ENCODE measurements at regions not wholly inside any gene's neighbourhood (a gene's known extent, or its start where the extent isn't known, plus 50 kb on each side); places are given as distances from the start of the nearest gene placed in this dataset.
"Not testable (repeated sequence)": the region's sequence is repeated elsewhere in the genome, so short reads cannot be mapped to it uniquely, and the experiment has no call there.

DNA sequence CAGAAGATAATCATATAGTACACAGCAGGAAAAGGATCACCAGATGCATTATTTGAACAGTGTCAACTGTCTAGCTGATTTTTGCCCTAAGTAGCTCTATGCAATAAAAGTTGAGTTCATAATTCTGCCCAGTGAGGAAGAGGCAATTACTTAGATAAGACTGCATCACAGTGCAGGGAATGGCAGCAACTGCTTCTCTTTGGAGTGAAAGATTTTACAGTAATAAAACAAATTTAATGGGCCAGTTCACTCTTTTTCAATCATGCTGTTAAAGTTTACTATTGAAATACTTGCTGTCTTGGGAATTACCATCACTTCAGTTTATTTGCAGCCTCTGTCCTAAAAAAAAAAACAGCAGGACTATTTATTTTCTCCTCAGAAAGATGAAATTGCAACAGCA is 907.9 kb downstream of the ANKRD7 start:
- no peak overlapping the region for H3K4me3 ChIP-seq (ENCODE audit: low read length)
- DNase-seq (ENCODE audit: low read depth, low spot score) = no peak

DNA sequence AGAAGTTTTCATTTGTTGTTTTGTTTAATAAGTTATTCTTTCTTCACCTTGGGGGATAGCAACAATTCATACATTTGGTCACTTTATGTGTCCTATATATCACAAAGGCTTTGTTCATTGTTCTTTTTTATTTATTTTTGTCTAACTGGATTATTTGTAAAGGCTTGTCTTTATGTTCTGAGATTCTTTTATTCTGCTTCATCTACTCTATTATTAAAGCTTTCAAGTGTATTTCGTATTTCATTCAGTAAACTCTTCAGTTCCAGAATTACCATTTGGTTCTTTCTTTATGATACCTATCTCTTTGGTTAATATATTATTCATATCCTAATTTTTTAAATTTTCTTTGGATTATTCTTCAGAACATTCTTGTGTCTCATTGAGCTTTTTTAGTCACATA is 942.9 kb downstream of the ANKRD7 start:
- DNase-seq (ENCODE audit: low read depth, low spot score) = no peak
- H3K4me3 ChIP-seq (ENCODE audit: low read length) = no peak overlapping the region

DNA sequence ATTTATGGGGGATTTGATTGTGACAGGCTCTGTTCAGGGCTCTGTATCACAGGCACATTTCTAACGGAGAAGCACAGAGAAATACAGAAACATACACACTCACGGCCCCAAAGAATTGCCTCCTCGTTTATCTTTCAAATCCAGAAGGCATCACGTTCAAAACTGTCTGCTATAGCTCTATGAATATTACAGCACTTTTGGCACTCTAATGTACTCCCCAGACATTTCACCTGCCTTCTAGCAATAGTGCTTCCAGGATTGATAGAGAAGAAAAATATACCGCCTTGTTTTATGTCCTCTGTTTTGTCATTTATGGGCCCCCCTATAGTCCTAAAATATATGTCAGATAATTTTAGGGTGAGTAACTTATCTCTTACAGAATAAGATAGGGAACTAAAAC is 947.5 kb downstream of the ANKRD7 start:
- no peak for DNase-seq (ENCODE audit: low read depth, low spot score)
- no peak overlapping the region for H3K4me3 ChIP-seq (ENCODE audit: low read length)

DNA sequence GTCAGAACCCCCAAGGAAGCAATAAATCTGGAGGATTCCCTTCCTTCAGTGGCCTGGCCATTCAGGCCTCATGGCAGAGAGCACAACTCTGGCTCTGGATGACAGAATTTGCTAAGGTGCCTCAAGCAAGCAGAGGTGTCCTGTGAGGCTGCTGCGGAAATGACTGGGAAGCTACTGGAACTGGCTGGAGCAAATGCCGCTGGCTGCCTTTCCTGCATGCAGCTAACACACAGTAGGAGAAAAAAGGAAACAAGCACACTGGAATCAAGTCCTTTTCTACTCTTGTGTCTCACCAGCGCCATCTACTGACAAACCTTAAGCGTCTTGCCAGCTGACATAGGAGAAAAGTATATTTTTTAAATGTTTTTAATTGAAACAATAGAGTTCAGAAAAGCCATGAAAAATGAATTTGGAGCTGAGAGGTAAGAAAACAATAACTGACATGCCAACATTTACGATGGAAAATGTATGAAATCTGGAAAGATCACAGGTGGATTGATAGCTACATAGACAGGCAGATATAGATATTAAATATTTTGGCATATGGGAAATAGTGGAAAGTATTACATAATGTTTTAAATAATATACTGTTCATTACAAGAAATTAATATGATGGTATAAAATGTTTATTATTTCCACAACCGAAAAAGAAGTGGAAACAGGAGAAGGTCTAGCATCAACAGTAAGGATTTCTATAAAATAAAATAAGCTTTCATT is 951.6 kb downstream of the ANKRD7 start:
- peak; percentile 59 for DNase-seq (ENCODE audit: low read depth, low spot score)
- H3K4me3 ChIP-seq (ENCODE audit: low read length) = no peak overlapping the region

DNA sequence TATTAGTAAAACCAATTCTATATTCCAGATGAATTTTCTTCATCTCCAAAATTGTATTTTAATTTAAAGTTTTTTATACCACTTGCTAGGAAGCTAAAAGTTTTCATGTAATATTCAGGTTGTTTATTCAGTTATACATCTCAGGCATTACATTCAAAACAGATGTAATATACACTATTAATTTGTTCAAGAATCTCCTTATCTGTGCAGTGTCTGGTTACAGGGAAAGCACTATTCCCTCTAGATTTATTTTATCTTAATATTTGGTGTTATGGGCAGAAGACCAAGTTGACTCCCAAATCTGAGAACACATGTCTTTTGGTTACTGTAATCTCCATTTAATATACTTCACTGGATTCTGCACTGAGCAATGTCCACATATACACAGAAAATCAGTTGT is 953.4 kb downstream of the ANKRD7 start:
- no peak overlapping the region for H3K4me3 ChIP-seq (ENCODE audit: low read length)
- DNase-seq (ENCODE audit: low read depth, low spot score) = no peak

DNA sequence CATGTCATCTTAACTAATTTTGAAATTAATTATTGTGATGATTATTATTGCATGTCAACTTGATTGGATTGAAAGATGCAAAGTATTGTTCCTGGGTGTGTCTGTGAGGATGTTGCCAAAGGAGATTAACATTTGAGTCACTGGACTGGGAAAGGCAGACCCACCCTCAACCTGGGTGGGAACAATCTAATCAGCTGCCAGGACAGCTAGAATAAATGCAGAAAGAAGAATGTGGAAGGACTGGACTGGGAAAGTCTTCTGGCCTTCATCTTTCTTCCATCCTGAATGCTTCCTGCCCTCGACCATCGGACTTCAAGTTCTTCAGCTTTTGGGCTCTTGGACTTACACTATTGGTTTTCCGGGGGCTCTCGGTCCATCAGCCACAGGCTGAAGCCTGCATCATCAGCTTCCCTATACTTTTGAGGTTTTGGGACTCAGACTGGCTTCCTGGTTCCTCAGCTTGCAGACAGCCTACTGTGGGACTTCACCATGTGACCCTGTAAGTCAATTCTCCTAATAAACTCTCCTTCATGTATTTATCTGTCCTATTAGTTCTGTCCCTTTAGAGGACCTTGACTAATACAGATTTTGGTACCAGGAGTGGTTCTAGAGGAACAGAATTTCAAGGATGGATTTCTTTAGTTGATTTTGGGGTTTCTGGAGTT is 959.8 kb downstream of the ANKRD7 start:
- H3K4me3 ChIP-seq (ENCODE audit: low read length) = no peak overlapping the region
- DNase-seq (ENCODE audit: low read depth, low spot score) = no peak

DNA sequence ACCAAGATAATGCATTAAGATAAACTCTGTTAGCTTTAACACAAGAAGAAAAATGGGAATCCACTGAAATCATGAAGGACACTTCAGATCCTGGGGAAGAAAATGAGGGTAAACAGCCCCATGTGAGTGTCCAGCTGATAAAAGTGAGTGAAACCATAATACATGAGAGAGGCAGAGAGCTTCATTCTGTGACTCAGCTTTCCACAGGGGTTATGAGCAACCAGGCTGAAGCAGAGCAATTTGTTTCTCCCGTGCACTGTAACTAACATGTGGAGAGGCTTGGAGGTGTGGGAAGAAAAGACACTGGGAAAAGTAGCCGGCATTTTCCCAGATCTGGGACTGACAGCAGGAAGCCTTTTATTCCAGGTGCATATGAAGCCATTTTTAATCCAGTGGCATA is 971.7 kb downstream of the ANKRD7 start:
- DNase-seq (ENCODE audit: low read depth, low spot score) = no peak

DNA sequence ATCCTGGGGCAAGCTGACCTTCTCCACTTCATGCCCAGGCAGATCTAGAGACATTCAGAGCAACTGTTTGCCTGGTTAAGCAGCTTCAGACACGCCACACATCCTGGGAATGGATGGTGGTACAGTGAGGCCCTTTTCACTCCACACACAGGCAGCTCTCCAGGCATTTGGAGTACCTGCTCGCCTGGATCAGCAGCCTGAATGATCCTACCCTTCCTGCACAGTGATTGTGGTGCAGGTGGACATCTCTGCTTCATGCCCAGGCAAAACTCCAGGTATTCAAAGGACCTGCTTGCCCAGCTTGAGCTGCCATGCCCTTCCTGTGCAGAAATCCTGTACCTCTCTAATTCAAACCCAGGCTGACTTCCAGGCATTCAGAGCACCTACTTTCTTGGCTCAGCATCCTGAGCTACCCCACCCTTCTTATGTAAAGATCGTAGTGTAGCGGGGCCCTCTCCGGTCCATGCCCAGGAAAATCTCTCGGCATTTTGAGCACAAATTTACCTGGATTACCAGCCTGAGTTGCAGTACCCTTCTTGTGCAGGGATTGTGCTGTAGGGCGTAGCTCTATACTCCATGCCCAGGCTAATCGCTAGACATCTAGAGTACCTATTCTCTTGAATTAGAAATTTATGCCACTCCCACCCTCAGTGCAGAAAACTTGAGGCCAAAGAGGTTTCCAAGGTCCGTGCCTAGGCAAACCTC is 972.8 kb downstream of the ANKRD7 start:
- DNase-seq (ENCODE audit: low read depth, low spot score) = no peak
- no peak overlapping the region for H3K4me3 ChIP-seq (ENCODE audit: low read length)

More for the DNA sequence above, 971.7 kb downstream of the ANKRD7 start:
- no peak overlapping the region for H3K4me3 ChIP-seq (ENCODE audit: low read length)

DNA sequence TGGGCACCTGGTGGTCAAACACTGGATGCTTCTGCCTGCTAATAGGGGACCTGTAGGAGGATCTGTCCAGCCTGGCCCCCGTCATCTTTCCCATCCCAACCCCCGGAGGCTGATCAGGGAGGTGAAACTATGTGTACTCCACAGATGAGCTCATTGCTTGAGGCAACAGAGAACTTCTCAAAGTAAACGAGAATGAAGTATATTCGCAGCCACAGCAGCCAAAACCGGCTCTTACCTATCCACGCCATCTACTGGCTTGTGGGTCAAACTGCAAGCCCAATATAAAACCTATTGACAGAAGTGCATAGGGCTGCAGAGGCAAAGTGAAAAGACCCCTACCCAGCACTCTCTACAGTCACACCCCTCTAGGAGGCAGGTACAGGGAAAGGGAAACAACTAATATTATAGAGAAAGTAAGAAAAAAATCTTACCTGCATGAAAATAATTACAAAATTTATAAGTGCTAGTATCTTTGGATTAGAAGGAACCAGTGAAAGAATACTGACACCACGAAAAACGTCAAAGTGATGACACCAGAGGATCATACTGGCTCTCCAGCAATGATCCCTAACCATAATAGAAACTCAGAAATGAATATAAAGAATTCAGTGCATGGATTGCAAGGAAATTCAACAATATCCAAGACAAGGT is 973.5 kb downstream of the ANKRD7 start:
- peak; percentile 45 for DNase-seq (ENCODE audit: low read depth, low spot score)

DNA sequence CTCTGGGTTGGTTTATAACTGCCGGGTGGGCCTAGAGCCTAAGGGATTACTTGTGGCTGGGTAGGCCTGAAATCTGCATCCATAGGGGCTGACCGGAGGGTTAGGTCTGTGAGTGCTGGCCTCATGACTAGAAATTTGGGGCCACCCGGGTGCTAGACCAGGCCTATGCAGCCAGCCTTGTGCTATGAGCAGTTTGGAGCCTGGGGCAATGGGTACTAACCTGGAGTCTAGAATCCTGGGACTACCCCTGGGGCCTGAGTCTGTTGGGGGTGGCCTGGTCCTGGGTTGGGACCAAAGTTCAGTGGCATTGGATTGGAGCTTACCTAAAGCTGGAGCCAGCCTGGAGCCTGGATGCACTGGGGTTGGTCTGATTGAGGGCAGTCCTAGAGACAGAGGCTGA is 995.2 kb downstream of the ANKRD7 start:
- H3K4me3 ChIP-seq (ENCODE audit: low read length) = no peak overlapping the region
- DNase-seq (ENCODE audit: low read depth, low spot score) = no peak

More for the DNA sequence above, 973.5 kb downstream of the ANKRD7 start:
- H3K4me3 ChIP-seq (ENCODE audit: low read length) = no peak overlapping the region

DNA sequence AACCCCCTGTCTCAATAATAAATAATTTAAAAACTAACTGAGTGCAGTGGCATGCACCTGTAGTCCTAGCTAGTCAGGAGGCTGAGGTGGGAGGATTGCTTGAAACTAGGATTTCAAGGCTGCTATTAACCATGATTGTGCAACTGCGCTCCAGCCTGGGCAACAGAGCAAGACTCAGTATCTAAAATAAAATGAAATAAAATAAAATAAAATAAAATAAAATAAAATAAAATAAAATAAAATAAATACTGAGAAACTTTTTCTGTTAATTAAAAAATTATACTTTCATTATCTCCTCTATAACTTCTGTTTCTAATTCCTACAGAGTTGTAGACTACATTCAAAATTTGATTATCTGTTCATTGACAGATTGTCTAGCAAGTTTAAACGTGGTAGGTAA is 999.4 kb downstream of the ANKRD7 start:
- no peak for DNase-seq (ENCODE audit: low read depth, low spot score)
- H3K4me3 ChIP-seq (ENCODE audit: low read length) = no peak overlapping the region

DNA sequence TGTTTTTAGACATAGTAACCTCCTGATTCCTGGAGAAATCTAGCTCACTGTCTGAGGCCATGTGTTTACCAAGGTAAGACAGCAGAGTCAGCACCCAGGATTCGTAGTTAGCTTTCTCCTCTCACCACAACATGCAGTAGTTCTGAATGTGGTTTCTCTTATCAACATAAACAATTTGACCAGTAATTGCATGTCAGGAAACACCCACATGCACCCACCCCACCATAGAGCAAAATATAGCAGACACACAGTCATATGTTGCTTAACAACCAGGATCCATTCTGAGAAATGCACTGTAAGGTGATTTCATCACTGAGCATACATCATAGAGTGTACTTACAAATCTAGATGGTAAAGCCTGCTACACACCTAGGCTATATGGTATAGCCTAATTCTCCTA is 1004.0 kb downstream of the ANKRD7 start:
- H3K4me3 ChIP-seq (ENCODE audit: low read length) = no peak overlapping the region
- DNase-seq (ENCODE audit: low read depth, low spot score) = no peak

DNA sequence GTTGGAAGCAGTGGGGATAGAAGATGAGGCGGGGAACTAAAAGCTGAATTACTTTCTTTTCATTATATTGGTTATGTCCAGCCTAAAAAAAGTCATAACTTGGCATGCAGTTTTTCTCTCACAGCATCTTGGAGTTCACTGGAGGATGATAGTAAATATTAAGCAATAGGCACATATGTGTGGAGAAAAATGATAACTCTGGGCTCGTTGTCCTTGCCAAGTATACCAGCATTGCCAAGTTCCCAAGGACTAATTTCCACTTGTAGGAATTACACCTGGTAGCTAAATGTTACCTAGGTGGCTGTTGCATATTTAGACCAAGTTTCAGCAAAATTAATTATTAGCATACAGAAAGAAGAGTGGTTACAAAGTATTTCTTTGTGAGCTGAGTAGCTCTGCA is 1007.6 kb downstream of the ANKRD7 start:
- no peak for DNase-seq (ENCODE audit: low read depth, low spot score)
- no peak overlapping the region for H3K4me3 ChIP-seq (ENCODE audit: low read length)

DNA sequence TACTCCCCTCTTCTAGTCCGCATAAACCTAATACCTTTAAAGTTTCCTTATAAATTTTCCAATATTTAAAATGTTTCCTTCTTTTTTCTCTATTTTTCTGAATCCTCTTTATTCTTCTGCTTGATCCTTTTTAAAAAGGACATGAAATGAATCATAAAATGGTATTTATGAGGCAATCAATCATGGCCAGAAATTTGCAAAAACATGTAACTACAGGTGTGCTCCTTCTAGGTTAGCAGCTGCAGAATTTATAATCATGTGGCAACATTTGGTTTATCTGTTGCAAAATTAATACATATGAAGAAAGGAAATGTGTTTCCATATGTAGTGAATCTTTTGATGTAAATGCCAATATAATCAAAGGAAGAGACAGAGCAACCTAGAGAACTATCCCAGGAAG is 1008.5 kb downstream of the ANKRD7 start:
- H3K4me3 ChIP-seq (ENCODE audit: low read length) = no peak overlapping the region
- no peak for DNase-seq (ENCODE audit: low read depth, low spot score)

DNA sequence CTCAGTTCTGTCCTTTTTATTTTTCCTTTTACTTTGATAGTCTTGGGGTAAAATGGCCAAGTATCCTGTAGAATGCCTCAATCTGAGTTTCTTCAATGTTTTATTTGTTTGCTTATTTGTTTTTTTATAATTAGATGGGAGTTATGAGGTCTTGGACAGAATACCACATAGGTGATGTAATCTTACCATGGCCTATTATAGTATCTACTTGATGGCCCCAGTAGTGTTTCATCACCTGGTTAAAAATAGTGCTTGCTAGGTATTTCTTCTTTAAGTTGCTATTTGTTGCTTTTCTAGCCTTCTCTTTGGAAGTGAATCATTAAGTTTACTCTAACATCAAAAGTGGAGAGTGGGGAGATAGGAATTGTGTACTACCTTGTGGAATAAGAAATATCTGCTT is 1020.0 kb upstream of the KCND2 start:
- no peak overlapping the region for H3K4me3 ChIP-seq (ENCODE audit: low read length)
- no peak for DNase-seq (ENCODE audit: low read depth, low spot score)

DNA sequence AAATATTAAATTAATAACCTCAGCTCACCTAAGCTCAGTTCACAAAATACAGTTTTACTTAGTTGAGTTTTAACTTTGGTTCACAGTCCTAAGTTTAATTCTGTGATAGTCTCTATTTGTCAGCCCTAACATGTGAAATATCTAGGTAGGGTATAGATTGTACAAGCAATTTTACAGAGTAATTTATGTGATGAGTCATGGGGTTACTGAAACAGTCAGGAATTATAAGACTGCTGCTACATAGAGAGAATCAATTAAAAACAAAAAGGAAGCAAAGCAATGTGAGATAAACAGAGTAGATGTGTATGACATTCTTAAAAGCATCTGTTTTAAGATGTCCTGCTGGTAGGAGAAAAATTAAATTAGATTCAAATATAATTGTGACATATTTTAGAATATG is 1018.2 kb upstream of the KCND2 start:
- no peak for DNase-seq (ENCODE audit: low read depth, low spot score)
- H3K4me3 ChIP-seq (ENCODE audit: low read length) = no peak overlapping the region

DNA sequence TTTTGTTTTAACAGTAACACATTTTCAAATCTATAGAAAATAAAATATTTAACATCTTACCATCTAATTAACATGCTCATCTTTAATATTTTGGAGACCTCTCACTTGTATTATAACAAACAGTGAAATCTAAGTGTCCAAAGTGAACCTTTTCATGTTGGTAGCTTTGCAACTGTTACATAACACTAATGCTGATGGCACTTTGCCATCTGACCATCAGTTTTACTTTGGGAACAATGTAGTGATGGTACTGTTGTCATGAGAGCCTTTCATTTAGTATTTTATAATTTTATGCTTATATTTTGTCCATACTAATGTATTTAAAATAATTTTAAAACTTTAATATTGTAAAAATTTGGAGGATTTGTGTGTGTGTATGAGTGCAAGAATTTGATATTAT is 1017.0 kb upstream of the KCND2 start:
- H3K4me3 ChIP-seq (ENCODE audit: low read length) = no peak overlapping the region
- no peak for DNase-seq (ENCODE audit: low read depth, low spot score)

DNA sequence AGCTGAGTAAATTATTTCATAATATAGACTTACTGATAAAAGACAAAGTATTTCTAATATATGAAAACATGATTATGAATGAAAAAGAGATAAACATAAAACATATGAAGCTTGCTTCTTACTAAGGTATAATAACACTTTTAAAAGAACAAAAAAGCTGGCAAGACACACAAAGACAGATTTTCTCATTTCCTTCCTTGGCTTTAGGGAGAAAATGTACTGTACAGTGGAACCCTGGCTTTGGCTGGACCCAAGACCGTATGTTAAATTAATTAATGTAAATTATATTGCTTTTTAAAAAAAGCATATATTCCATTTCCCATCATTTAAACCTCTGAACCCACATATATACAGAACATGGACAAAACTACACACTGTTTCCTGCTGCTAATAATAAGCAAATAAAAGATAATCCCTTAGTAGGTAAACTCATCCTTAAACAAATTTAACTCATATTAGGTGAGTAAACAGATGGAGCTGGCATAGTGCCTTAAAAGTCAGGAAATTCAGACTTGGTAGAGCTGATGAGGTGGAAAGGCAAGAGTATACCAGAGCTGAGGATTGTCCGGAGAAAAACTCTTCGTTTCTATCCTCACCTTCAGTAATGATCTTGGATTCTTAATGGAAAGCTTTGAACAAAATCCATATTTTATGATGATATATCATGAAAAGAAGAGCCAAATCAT is 1016.4 kb upstream of the KCND2 start:
- no peak overlapping the region for H3K4me3 ChIP-seq (ENCODE audit: low read length)
- DNase-seq (ENCODE audit: low read depth, low spot score) = no peak

DNA sequence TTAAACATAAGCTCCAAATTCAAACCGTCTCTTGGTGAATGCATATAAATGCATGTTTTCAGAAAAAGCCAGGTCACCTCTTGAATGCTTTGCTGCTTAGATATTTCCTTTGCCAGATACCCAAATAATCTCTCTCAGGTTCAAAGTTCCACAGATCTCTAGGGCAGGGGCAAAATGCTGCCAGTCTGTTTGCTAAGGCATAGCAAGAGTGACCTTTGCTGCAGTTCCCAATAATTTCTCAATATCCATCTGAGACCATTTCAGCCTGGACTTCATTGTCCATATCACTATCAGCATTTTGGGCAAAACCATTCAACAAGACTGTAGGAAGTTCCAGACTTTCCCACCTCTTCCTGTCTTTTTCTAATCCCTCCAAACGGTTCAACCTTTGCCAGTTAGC is 1006.2 kb upstream of the KCND2 start:
- DNase-seq (ENCODE audit: low read depth, low spot score); H3K4me3 ChIP-seq (ENCODE audit: low read length): not testable (repeated sequence)
